HCT116 (cell line): ENCODE measurements at regions not wholly inside any gene's neighbourhood (a gene's known extent, or its start where the extent isn't known, plus 50 kb on each side); places are given as distances from the start of the nearest gene placed in this dataset.

Experiments
- CTCF ChIP-seq, 3 experiments: fragments of 200-600 bp in 1 of 3; sonication (generic) in 1 of 3; IDR thresholded peaks in 2 of 3; conservative IDR thresholded peaks in 1 of 3; 2 replicates each; pipeline ENCODE4 v1.5.1; 2012 to 2017; ENCODE audit warnings: low read depth in 2 of 3, low read length in 2 of 3, antibody characterized with exemption in 1 of 3, borderline replicate concordance in 1 of 3, control low read depth in 1 of 3, mild to moderate bottlenecking in 1 of 3, mixed read lengths in 1 of 3, mixed run types in 1 of 3, moderate library complexity in 1 of 3; ENCODE audit not compliant: insufficient read depth in 1 of 3
- EZH2 ChIP-seq: fragments of 200-600 bp; sonication (generic); IDR thresholded peaks from 2 replicates; pipeline ENCODE4 v1.6.1; 2017; ENCODE audit warnings: antibody characterized with exemption, mixed run types
- JUND ChIP-seq: IDR thresholded peaks from 2 replicates; pipeline ENCODE4 v1.6.1; 2012
- TF ChIP-seq, protein P1 (sequence below): IDR thresholded peaks from 2 replicates; pipeline ENCODE4 v1.6.1; 2012; ENCODE audit warnings: low read depth

- TF ChIP-seq CTCF (IDR thresholded peaks at IDR 0.05 in 2 of 3, conservative IDR thresholded peaks at IDR 0.05 in 1 of 3; ENCODE audit: borderline replicate concordance in 1 of 3, insufficient read depth in 1 of 3, low read depth in 2 of 3, low read length in 2 of 3) (no peak), JUND (no peak), EZH2 (no peak)
- TF ChIP-seq, protein P1, sequence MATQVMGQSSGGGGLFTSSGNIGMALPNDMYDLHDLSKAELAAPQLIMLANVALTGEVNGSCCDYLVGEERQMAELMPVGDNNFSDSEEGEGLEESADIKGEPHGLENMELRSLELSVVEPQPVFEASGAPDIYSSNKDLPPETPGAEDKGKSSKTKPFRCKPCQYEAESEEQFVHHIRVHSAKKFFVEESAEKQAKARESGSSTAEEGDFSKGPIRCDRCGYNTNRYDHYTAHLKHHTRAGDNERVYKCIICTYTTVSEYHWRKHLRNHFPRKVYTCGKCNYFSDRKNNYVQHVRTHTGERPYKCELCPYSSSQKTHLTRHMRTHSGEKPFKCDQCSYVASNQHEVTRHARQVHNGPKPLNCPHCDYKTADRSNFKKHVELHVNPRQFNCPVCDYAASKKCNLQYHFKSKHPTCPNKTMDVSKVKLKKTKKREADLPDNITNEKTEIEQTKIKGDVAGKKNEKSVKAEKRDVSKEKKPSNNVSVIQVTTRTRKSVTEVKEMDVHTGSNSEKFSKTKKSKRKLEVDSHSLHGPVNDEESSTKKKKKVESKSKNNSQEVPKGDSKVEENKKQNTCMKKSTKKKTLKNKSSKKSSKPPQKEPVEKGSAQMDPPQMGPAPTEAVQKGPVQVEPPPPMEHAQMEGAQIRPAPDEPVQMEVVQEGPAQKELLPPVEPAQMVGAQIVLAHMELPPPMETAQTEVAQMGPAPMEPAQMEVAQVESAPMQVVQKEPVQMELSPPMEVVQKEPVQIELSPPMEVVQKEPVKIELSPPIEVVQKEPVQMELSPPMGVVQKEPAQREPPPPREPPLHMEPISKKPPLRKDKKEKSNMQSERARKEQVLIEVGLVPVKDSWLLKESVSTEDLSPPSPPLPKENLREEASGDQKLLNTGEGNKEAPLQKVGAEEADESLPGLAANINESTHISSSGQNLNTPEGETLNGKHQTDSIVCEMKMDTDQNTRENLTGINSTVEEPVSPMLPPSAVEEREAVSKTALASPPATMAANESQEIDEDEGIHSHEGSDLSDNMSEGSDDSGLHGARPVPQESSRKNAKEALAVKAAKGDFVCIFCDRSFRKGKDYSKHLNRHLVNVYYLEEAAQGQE = no peak
These were observed 426.1 kb downstream of the DSC3 start for GRCh38 chr18:30616414-30616813.
